ENCODE measurements at regions not wholly inside any gene's neighbourhood (a gene's known extent, or its start where the extent isn't known, plus 50 kb on each side); places are given as distances from the start of the nearest gene placed in this dataset.

DNA sequence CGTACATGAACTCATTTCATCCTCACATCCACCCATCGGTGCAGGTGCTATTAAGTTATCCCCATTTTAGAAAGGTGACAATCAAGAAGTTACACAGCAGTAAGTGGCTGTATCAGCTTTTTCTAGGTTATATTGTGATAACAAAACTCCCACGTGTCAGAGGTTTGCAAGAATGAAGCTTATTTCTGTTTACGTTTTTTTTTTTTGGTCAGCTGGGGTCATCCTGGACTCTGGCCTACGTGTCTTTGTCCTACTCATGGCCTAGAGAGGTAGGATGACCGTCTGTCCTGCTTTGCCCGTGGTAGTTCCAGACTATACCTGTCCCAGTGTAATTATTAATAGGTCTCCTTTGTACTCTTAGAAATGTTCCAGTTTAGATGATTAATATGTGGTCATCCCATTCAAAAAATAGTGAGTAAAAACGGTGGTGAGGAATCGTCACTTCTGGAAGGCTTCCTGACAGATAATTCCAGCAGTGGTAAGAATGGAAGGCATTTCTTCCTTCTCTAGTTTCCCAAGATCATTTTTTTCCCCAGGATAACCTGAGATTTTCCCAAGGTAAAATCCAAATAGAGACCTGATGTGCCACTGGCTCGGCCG is 64.2 kb upstream of the KIF26B start:
- Histone ChIP-seq H3K4me1 (replicated peaks) (no peaks in the 10 kb centered on the region), H3K36me3 (no peaks in the 10 kb centered on the region), H3K27ac (no peak overlapping the region), H3K4me3 (no peak overlapping the region), H3K27me3 (replicated peaks; ENCODE audit: insufficient read depth) (no peaks in the 10 kb centered on the region), H3K9me3 (no peaks in the 10 kb centered on the region)
- intact Hi-C loops (cut with DNase I) = no loop called here
- TF ChIP-seq POLR2AphosphoS5 (IDR thresholded peaks at IDR 0.05) (no peak), POLR2A (IDR thresholded peaks at IDR 0.05) (no peak), CTCF (IDR thresholded peaks at IDR 0.05) (no peak)
- 86% methylated on average over 11 of the region's 11 CpGs for WGBS
- no peak for DNase-seq (ENCODE audit: low spot score)

DNA sequence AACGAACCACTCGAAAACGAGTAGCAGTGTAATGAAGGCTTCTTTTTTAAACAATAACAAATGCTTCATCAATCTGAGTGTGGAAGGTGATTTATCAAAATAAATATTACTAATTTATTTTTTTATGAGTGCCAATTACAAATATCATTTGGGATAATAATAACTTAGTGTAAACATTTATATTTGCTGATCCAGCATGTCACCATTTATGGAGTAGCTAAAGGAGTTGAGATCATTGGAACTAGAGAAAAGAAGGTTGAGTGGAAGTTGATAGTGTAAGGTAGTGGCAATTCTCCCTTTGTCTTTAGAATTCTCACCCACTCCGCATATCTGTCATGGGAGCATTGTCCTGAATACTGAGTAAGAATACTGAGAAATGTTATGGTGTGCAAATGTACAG is 67.1 kb upstream of the KIF26B start:
- no peak for TF ChIP-seq POLR2A (IDR thresholded peaks at IDR 0.05)
- no peak for TF ChIP-seq POLR2AphosphoS5 (IDR thresholded peaks at IDR 0.05)
- TF ChIP-seq CTCF (IDR thresholded peaks at IDR 0.05) = no peak
- Histone ChIP-seq H3K4me3 (no peak overlapping the region), H3K27me3 (replicated peaks; ENCODE audit: insufficient read depth) (no peaks in the 10 kb centered on the region), H3K4me1 (replicated peaks) (no peaks in the 10 kb centered on the region), H3K36me3 (no peaks in the 10 kb centered on the region), H3K9me3 (no peaks in the 10 kb centered on the region), H3K27ac (no peak overlapping the region)
- DNase-seq (ENCODE audit: low spot score) = no peak
- 93% methylated on average over 4 of the region's 4 CpGs for WGBS
- intact Hi-C loops (cut with DNase I) = no loop called here

DNA sequence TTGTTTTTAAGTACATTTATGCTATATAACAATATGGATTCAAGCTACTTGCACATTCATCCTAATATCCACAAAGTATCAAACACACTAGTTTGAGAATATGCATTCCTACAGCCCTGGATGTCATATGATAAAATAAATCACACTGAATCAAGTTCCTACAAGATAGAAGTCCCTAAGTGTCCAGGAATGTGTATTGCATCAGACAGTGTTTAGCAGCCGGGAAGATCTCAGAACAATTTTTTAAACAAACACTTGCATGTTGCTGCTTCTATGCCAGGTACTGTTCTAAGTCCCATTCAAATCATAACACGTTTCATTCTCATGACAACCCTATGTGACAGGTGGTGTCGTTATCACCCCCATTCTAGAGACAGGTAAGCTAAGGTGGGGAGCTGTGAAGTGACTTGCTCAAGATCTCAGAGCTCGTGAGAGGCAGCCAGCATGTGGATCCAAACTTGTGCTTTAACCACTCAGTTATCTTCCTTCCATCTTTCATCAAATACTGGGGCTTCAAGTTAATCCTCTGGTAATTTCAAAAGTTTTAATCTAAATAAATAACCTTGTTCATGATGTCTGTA is 68.3 kb upstream of the KIF26B start:
- TF ChIP-seq CTCF (IDR thresholded peaks at IDR 0.05) = no peak
- TF ChIP-seq POLR2A (IDR thresholded peaks at IDR 0.05) = no peak
- no peak overlapping the region for H3K4me3 ChIP-seq
- no peak overlapping the region for H3K27ac ChIP-seq
- no peaks in the 10 kb centered on the region for H3K36me3 ChIP-seq
- H3K27me3 ChIP-seq (replicated peaks; ENCODE audit: insufficient read depth) = no peaks in the 10 kb centered on the region
- DNase-seq (ENCODE audit: low spot score) = no peak
- no peaks in the 10 kb centered on the region for H3K4me1 ChIP-seq (replicated peaks)
- intact Hi-C loops (cut with DNase I) = no loop called here
- no peaks in the 10 kb centered on the region for H3K9me3 ChIP-seq
- 63% methylated on average over 4 of the region's 4 CpGs for WGBS

GRCh38 chr1:245085508-245086095 is 69.2 kb upstream of the KIF26B start:
- Histone ChIP-seq H3K27me3 (replicated peaks; ENCODE audit: insufficient read depth) (no peaks in the 10 kb centered on the region), H3K4me3 (no peak overlapping the region), H3K9me3 (no peaks in the 10 kb centered on the region), H3K36me3 (no peaks in the 10 kb centered on the region), H3K27ac (no peak overlapping the region), H3K4me1 (replicated peaks) (no peaks in the 10 kb centered on the region)
- TF ChIP-seq POLR2A (IDR thresholded peaks at IDR 0.05) (no peak), POLR2AphosphoS5 (IDR thresholded peaks at IDR 0.05) (no peak), CTCF (IDR thresholded peaks at IDR 0.05) (no peak)
- intact Hi-C loops (cut with DNase I) = no loop called here
- WGBS = 87% methylated on average over 9 of the region's 9 CpGs
- no peak for DNase-seq (ENCODE audit: low spot score)

GRCh38 chr1:245084551-245084950 is 70.2 kb upstream of the KIF26B start:
- H3K9me3 ChIP-seq = no peaks in the 10 kb centered on the region
- no peak for DNase-seq (ENCODE audit: low spot score)
- no peak overlapping the region for H3K4me3 ChIP-seq
- no peak for TF ChIP-seq CTCF (IDR thresholded peaks at IDR 0.05)
- no peak for TF ChIP-seq POLR2A (IDR thresholded peaks at IDR 0.05)
- TF ChIP-seq POLR2AphosphoS5 (IDR thresholded peaks at IDR 0.05) = no peak
- H3K4me1 ChIP-seq (replicated peaks) = no peaks in the 10 kb centered on the region
- no peak overlapping the region for H3K27ac ChIP-seq
- over 99% methylated on average over 7 of the region's 7 CpGs for WGBS
- intact Hi-C loops (cut with DNase I) = no loop called here
- H3K36me3 ChIP-seq = no peaks in the 10 kb centered on the region
- H3K27me3 ChIP-seq (replicated peaks; ENCODE audit: insufficient read depth) = no peaks in the 10 kb centered on the region

Data from prostate gland (tissue), 2 donors.